ENCODE measurements at regions not wholly inside any gene's neighbourhood (a gene's known extent, or its start where the extent isn't known, plus 50 kb on each side); places are given as distances from the start of the nearest gene placed in this dataset.
"Not testable (repeated sequence)": the region's sequence is repeated elsewhere in the genome, so short reads cannot be mapped to it uniquely, and the experiment has no call there.

- TF ChIP-seq CTCF (IDR thresholded peaks at IDR 0.05), result no peak
- H3K27me3 ChIP-seq, result no peaks in the 10 kb centered on the region
- no peaks in the 10 kb centered on the region for H3K9me3 ChIP-seq
Measured at GRCh38 chr16:13342675-13343074, 441.3 kb downstream of the SHISA9 start.

DNA sequence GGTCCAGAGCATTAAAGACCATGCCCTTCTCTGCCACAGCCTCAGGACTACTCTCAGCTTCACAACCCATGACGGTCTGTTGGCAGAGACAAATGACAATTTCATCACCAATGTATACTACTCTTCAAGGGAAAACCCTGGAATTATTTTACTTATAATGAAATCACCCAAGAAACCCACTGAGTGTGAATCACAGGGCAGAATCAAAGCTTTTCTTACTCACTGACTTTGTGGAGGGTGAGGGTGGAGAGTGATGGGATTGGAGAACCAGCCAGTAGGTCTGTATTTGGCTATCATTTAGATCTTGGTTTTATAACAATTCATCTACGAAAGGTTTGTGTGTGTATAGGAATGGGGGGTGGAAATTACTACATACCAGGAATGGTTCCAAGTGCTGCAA, 442.6 kb downstream of the SHISA9 start:
- no peaks in the 10 kb centered on the region for H3K9me3 ChIP-seq

More at GRCh38 chr16:13342675-13343074, 441.3 kb downstream of the SHISA9 start:
- DNase-seq (ENCODE audit: low spot score), result no peak
- H3K27ac ChIP-seq, result no peak overlapping the region
- H3K4me3 ChIP-seq, result no peak overlapping the region
- H3K36me3 ChIP-seq, result no peaks in the 10 kb centered on the region
- no peaks in the 10 kb centered on the region for H3K4me1 ChIP-seq

GRCh38 chr16:13348416-13348815, 447.0 kb downstream of the SHISA9 start:
- Histone ChIP-seq H3K27ac (no peak overlapping the region), H3K4me1 (no peaks in the 10 kb centered on the region), H3K27me3 (no peaks in the 10 kb centered on the region), H3K9me3 (no peaks in the 10 kb centered on the region), H3K36me3 (no peaks in the 10 kb centered on the region), H3K4me3 (no peak overlapping the region)
- no peak for TF ChIP-seq CTCF (IDR thresholded peaks at IDR 0.05)
- DNase-seq (ENCODE audit: low spot score), result no peak

More for the DNA sequence above, 442.6 kb downstream of the SHISA9 start:
- H3K27me3 ChIP-seq, result no peaks in the 10 kb centered on the region
- no peak for DNase-seq (ENCODE audit: low spot score)
- no peak overlapping the region for H3K4me3 ChIP-seq
- no peak overlapping the region for H3K27ac ChIP-seq
- no peaks in the 10 kb centered on the region for H3K4me1 ChIP-seq
- no peaks in the 10 kb centered on the region for H3K36me3 ChIP-seq
- no peak for TF ChIP-seq CTCF (IDR thresholded peaks at IDR 0.05)

GRCh38 chr16:13350000-13350399, 448.6 kb downstream of the SHISA9 start:
- H3K36me3 ChIP-seq, result no peaks in the 10 kb centered on the region
- no peaks in the 10 kb centered on the region for H3K4me1 ChIP-seq
- H3K9me3 ChIP-seq, result no peaks in the 10 kb centered on the region
- TF ChIP-seq CTCF (IDR thresholded peaks at IDR 0.05), result no peak
- no peak overlapping the region for H3K4me3 ChIP-seq
- DNase-seq (ENCODE audit: low spot score), result no peak
- no peak overlapping the region for H3K27ac ChIP-seq
- H3K27me3 ChIP-seq, result no peaks in the 10 kb centered on the region

GRCh38 chr16:13351181-13351580, 449.8 kb downstream of the SHISA9 start:
- Histone ChIP-seq H3K4me1 (no peaks in the 10 kb centered on the region), H3K4me3 (no peak overlapping the region), H3K9me3 (no peaks in the 10 kb centered on the region), H3K36me3 (no peaks in the 10 kb centered on the region), H3K27ac (no peak overlapping the region), H3K27me3 (no peaks in the 10 kb centered on the region)
- TF ChIP-seq CTCF (IDR thresholded peaks at IDR 0.05), result no peak
- DNase-seq (ENCODE audit: low spot score), result no peak

GRCh38 chr16:13351601-13352217, 450.3 kb downstream of the SHISA9 start:
- no peak overlapping the region for H3K4me3 ChIP-seq
- no peaks in the 10 kb centered on the region for H3K4me1 ChIP-seq
- H3K27ac ChIP-seq, result no peak overlapping the region
- no peak for DNase-seq (ENCODE audit: low spot score)
- H3K36me3 ChIP-seq, result no peaks in the 10 kb centered on the region
- no peaks in the 10 kb centered on the region for H3K9me3 ChIP-seq
- H3K27me3 ChIP-seq, result no peaks in the 10 kb centered on the region
- TF ChIP-seq CTCF (IDR thresholded peaks at IDR 0.05), result no peak

DNA sequence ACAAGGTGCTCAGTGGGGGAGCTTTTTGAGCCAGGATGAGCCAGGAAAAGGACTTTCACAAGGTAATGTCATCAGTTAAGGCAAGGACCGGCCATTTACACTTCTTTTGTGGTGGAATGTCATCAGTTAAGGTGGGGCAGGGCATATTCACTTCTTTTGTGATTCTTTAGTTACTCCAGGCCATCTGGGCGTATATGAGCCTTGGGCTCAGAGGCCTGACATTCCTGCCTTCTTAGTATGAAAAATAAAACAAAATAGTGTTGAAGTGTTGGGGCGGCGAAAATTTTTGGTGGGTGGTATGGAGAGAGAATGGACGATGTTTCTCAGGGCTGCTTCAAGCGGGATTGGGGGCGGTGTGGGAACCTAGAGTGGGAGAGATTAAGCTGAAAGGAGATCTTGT, 451.4 kb downstream of the SHISA9 start:
- H3K4me3 ChIP-seq; H3K4me1 ChIP-seq; H3K9me3 ChIP-seq; H3K36me3 ChIP-seq; H3K27me3 ChIP-seq; DNase-seq (ENCODE audit: low spot score); H3K27ac ChIP-seq: not testable (repeated sequence)

DNA sequence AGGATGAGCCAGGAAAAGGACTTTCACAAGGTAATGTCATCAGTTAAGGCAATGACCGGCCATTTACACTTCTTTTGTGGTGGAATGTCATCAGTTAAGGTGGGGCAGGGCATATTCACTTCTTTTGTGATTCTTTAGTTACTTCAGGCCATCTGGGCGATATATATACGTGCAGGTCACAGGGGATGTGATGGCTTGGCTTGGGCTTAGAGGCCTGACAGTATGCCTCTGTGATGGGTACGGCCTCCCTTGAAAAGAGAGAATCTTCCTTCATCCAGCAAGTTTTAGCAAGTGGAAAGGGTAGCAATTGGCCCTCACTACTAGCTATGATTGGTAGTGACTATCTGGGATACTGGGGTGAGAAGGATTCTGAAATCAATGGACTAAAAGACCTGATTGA, 456.4 kb downstream of the SHISA9 start:
- not testable (repeated sequence) for H3K4me3 ChIP-seq; H3K27me3 ChIP-seq; DNase-seq (ENCODE audit: low spot score); H3K36me3 ChIP-seq; H3K4me1 ChIP-seq; H3K27ac ChIP-seq
- peaks cover 0 to 17% of the 10 kb centered on the region in 2 donors for H3K9me3 ChIP-seq

Measured in right atrium auricular region (tissue), 2 donors.